GM12873 (cell line): ENCODE measurements at regions not wholly inside any gene's neighbourhood (a gene's known extent, or its start where the extent isn't known, plus 50 kb on each side); places are given as distances from the start of the nearest gene placed in this dataset.

ENCODE experiments used
- TF ChIP-seq, protein P1 (sequence below): IDR thresholded peaks from 2 replicates; pipeline ENCODE4 v1.5.1; 2012; ENCODE audit warnings: low read depth, mild to moderate bottlenecking, moderate library complexity, low read length, control low read depth; ENCODE audit not compliant: insufficient read depth; ENCODE audit errors: missing control alignments

DNA sequence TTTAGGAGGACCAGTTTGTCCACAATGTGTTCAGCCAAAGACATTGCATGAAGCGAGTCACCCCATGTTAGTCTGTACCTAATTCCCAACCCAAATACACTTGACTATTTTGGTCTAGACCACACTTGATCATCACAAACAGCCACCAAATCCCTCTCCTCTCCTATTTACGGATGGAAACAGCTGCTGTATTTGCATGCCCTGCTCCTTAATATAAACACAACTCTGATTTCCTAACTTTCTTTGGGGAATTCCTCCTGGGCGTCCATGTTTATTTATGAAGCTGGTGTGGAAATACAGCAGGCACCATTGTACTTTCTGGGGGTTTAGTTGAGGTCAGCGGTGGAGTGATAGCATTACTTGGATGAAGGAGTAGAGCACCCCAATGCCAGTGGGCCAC, 235.2 kb downstream of the TLE3 start:
- TF ChIP-seq, protein P1, sequence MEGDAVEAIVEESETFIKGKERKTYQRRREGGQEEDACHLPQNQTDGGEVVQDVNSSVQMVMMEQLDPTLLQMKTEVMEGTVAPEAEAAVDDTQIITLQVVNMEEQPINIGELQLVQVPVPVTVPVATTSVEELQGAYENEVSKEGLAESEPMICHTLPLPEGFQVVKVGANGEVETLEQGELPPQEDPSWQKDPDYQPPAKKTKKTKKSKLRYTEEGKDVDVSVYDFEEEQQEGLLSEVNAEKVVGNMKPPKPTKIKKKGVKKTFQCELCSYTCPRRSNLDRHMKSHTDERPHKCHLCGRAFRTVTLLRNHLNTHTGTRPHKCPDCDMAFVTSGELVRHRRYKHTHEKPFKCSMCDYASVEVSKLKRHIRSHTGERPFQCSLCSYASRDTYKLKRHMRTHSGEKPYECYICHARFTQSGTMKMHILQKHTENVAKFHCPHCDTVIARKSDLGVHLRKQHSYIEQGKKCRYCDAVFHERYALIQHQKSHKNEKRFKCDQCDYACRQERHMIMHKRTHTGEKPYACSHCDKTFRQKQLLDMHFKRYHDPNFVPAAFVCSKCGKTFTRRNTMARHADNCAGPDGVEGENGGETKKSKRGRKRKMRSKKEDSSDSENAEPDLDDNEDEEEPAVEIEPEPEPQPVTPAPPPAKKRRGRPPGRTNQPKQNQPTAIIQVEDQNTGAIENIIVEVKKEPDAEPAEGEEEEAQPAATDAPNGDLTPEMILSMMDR, result no peak

DNA sequence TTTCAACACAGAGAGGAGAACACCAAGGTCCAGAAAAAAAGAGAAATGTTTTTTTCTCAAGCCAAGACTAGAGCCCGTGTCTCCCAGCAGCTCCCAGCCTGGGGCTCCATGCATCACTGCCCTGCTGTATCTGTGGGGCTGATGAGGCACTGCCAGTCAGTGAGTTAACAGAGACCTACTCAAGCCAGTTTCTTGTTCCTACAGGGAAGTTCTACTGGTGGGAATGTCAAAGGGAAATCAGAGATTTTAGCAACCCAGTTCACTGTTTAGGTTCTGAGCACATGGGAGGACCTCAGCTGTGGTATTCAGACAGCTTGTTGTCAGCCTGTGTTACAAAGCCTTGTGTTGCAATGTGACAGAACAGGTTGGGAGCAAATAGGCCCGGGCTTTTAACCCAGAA, 234.3 kb downstream of the TLE3 start:
- TF ChIP-seq, protein P1, result no peak

DNA sequence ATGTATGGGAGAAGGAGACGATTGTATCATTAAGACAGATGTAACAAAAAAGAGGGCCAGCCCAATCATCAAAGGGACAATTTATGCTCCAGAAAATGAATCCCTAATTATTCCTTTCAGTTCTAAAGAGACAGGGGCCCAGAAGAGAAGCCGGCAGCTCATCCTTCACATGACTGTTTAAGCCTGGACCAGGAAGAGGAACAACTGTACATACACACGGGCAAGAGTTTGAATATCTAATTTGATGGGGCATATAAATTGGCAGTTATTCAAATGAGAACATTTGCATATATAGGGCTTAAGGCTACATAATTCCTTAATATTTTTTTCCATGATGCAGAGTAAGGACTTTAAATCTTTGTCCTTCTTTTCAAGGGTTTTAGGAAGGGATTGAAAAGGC, 232.3 kb downstream of the TLE3 start:
- TF ChIP-seq, protein P1, result no peak

DNA sequence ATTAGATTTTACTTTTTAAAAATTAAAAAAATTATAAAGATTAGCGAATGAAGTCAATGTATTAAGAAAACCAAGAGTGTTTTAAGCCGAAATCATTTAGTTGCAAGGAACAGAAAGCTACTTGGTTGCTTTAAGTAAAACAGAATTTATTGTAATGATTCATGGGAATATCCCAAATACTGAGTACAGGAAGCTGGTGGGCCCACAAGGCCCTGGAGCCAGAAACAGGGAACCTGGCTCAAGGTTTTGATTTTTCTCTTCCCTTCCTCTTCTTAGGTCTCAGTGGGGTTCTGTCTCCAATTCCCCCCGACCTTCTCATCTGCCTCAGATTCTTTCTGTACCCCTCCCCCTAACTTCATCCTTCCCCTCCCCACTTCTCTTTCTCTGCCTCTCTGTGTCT, 229.0 kb downstream of the TLE3 start:
- TF ChIP-seq, protein P1, result no peak

DNA sequence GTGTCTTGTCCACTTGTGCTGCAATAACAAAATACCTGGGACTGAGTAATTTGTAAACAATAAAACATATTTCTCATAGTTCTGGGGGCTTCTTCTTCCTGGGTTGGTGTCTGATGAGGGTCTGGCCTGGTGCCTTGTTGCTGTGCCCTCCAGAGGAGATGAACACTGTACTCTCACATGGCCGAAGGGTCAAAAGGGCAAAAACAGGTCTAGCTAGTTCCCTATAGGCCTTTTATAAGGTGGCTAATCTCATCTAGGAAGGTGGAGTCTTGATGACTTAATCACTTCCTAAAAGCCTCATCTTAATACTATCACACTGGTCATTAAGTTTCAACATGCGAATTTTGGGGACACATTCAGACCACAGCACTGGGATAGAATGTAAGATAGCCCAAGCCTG, 228.4 kb downstream of the TLE3 start:
- TF ChIP-seq, protein P1, result no peak

DNA sequence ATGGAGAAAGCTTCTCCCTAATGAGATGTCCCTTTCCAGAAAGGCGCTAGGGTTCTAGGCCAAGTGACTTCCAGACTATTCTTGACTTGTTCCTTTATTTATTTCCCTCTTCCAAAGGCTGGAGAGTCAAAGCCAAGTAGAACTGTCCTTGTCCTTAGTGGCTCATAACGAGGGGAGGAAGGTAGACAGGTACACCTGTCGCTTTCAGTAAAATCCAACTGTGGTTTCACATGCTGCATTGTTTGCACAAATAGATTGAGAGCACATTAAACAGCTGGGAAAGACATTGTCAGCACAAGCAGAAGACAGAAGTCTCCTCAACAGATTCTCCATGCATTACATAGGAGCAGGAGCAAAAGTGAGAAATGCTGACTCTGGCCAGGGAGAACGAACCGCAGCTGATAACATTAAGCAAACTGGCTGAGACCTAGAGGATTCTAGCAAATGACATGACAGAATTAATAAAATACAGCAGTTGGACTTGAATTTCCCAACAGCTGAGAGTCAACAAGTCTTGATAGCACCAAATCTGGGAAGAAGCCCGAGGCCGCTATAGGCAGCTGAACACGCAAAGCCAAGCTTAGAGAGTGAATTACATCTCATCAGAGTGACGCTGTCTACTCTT, 227.7 kb downstream of the TLE3 start:
- TF ChIP-seq, protein P1, result no peak

DNA sequence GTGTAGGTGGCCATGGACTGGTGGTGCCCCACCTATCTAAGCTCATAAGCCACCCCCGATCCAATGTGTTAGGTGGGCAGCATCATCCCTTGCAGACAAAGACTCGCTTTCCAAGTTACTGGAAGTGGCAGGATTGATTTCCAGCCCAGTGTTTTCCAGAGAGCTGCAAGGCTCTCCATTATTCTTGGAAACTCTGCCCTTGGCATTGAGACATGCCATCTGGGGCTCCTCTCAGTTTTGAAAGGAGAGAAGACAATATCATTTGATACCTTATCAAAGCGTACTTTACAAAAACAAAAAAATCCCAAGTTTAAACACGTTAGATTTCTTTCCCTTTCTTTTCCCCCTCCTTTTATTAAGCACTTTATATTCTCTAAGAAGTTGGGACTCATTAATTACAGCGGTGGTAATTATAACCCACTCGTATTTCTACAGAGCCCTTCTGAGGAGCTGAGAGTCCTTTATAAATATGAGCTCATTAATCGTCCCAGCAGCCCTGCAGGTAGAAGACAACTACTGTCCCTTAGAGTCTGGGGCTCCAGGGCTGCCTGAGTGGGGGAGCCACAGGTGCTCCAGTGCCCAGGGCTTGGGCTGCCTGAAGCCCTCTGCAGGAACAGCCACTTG, 226.1 kb downstream of the TLE3 start:
- TF ChIP-seq, protein P1, result no peak
